GM23248 (cell line): ENCODE measurements at regions not wholly inside any gene's neighbourhood (a gene's known extent, or its start where the extent isn't known, plus 50 kb on each side); places are given as distances from the start of the nearest gene placed in this dataset.

Experiments used
- EZH2 ChIP-seq: fragments of 200-600 bp; sonication (generic); IDR thresholded peaks from 2 replicates; pipeline ENCODE4 v1.6.1; 2018; ENCODE audit warnings: antibody characterized with exemption, mild to moderate bottlenecking; ENCODE audit not compliant: insufficient read depth, poor library complexity, severe bottlenecking
- EZH2phosphoT487 ChIP-seq: fragments of 200-600 bp; sonication (generic); IDR thresholded peaks from 2 replicates; pipeline ENCODE4 v1.6.1; 2018; ENCODE audit warnings: antibody characterized with exemption, moderate library complexity, mild to moderate bottlenecking, low read depth; ENCODE audit not compliant: insufficient read depth

- TF ChIP-seq EZH2 (no peak), EZH2phosphoT487 (no peak)
These were observed 1381.4 kb upstream of the CDH6 start for GRCh38 chr5:29811914-29812679.
